Tibial nerve (tissue), 4 donors: ENCODE measurements at regions not wholly inside any gene's neighbourhood (a gene's known extent, or its start where the extent isn't known, plus 50 kb on each side); places are given as distances from the start of the nearest gene placed in this dataset.

Experiments used
- DNase-seq, 2 donors: peaks; one replicate each; pipeline ENCODE4 v3.0.0-alpha.2; 2019; ENCODE audit warnings: low spot score in 2 of 2
- H3K27ac ChIP-seq, 4 donors: fragments of 200-600 bp; sonication (generic) in 3 of 4; one replicate each; pipeline ENCODE4 v1.5.1; 2017 to 2019; ENCODE audit warnings: mild to moderate bottlenecking in 1 of 4
- H3K27me3 ChIP-seq, 2 donors: fragments of 200-600 bp; sonication (generic) in 1 of 2; one replicate each; pipeline versions ENCODE4 v1.5.1 to v1.6.0; 2017 to 2019
- H3K36me3 ChIP-seq, 3 donors: fragments of 200-600 bp; sonication (generic); one replicate each; pipeline ENCODE4 v1.5.1; 2018 to 2019
- H3K4me1 ChIP-seq, 4 donors: fragments of 200-600 bp; sonication (generic) in 3 of 4; one replicate each; pipeline ENCODE4 v1.5.1; 2017 to 2019
- H3K4me3 ChIP-seq, 4 donors: fragments of 200-600 bp; sonication (generic) in 3 of 4; one replicate each; pipeline ENCODE4 v1.5.1; 2017 to 2019; ENCODE audit warnings: mild to moderate bottlenecking in 1 of 4, moderate library complexity in 1 of 4
- H3K9me3 ChIP-seq, 4 donors: fragments of 200-600 bp; sonication (generic) in 3 of 4; one replicate each; pipeline ENCODE4 v1.5.1; 2017 to 2019
- EP300 ChIP-seq, 2 donors: sonication (generic); formaldehyde crosslinking; IDR thresholded peaks; one replicate each; pipeline ENCODE4 v1.6.1; 2017; ENCODE audit warnings: antibody characterized with exemption in 2 of 2, mild to moderate bottlenecking in 1 of 2
- POLR2A ChIP-seq, 2 donors: fragments of 450-650 bp; IDR thresholded peaks; one replicate each; pipeline ENCODE4 v1.6.1; 2017; ENCODE audit warnings: antibody characterized with exemption in 2 of 2, mild to moderate bottlenecking in 2 of 2, moderate library complexity in 2 of 2
- WGBS, 2 donors: methylation state at CpG; one replicate each; pipeline ENCODE4 v1.1.5; 2018; 5-methylcytosine and 5-hydroxymethylcytosine counted together
- TF ChIP-seq, protein P1 (sequence below), 5 experiments: fragments of 200-600 bp in 3 of 5; fragments of 450-650 bp in 2 of 5; sonication (generic) in 3 of 5; IDR thresholded peaks; one replicate each; pipeline ENCODE4 v1.5.1; 2016 to 2019; ENCODE audit warnings: antibody characterized with exemption in 5 of 5, mild to moderate bottlenecking in 3 of 5, moderate library complexity in 2 of 5

DNA sequence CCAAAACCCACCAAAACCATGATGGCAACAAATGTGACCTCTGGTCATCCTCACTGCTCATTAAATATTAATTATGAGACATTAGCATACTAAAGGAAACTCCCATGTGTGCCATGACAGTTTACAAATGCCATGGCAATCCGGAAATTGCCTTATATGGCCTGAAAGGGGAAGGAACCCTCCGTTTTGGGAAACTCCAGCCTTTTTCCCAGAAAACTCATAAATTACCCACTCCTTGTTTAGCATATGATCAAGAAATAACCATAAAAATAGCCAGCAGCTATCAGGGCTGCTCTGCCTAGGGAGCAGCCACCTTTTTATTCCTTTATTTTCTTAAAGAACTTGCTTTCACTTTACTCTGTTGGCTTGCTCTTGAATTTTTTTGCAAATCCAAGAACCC is 992.7 kb downstream of the NTRK3 start:
- Histone ChIP-seq H3K36me3 (no peaks in the 10 kb centered on the region), H3K27me3 (no peaks in the 10 kb centered on the region), H3K4me3 (no peak overlapping the region), H3K9me3 (peaks cover 0 to 3% (median 0%) of the 10 kb centered on the region in 4 donors), H3K4me1 (no peaks in the 10 kb centered on the region), H3K27ac (no peak overlapping the region)
- WGBS, 2 donors = 60 to 61% methylated on average over 2 of the region's 2 CpGs
- TF ChIP-seq POLR2A (IDR thresholded peaks at IDR 0.05) = no peak
- TF ChIP-seq, protein P1, sequence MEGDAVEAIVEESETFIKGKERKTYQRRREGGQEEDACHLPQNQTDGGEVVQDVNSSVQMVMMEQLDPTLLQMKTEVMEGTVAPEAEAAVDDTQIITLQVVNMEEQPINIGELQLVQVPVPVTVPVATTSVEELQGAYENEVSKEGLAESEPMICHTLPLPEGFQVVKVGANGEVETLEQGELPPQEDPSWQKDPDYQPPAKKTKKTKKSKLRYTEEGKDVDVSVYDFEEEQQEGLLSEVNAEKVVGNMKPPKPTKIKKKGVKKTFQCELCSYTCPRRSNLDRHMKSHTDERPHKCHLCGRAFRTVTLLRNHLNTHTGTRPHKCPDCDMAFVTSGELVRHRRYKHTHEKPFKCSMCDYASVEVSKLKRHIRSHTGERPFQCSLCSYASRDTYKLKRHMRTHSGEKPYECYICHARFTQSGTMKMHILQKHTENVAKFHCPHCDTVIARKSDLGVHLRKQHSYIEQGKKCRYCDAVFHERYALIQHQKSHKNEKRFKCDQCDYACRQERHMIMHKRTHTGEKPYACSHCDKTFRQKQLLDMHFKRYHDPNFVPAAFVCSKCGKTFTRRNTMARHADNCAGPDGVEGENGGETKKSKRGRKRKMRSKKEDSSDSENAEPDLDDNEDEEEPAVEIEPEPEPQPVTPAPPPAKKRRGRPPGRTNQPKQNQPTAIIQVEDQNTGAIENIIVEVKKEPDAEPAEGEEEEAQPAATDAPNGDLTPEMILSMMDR (IDR thresholded peaks at IDR 0.05) = no peak
- no peak for TF ChIP-seq EP300 (IDR thresholded peaks at IDR 0.05)
- DNase-seq = no peak

DNA sequence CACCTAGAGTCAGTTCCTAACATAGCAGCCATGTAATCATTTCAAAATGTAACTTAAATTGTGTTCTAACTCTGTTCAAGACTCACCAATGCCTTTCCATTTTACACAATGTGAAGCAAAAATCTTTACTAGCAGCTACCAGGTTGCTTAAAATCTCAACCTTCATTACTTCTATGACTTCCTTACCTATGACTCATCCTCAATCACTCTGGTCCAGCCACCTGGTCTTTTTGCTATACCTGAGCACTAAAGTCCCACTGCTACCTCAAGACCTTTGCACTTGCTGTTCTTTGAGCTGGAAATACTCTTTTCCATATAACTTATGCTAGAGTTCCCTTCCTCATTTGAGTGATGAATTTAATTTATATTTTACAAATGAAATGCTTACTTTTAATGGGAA is 993.2 kb downstream of the NTRK3 start:
- Histone ChIP-seq H3K27me3 (no peaks in the 10 kb centered on the region), H3K27ac (no peak overlapping the region), H3K9me3 (peaks cover 0 to 6% (median 0%) of the 10 kb centered on the region in 4 donors), H3K4me3 (no peak overlapping the region), H3K4me1 (no peaks in the 10 kb centered on the region), H3K36me3 (no peaks in the 10 kb centered on the region)
- DNase-seq = no peak
- no peak for TF ChIP-seq EP300 (IDR thresholded peaks at IDR 0.05)
- TF ChIP-seq, protein P1 (IDR thresholded peaks at IDR 0.05) = no peak
- TF ChIP-seq POLR2A (IDR thresholded peaks at IDR 0.05) = no peak

DNA sequence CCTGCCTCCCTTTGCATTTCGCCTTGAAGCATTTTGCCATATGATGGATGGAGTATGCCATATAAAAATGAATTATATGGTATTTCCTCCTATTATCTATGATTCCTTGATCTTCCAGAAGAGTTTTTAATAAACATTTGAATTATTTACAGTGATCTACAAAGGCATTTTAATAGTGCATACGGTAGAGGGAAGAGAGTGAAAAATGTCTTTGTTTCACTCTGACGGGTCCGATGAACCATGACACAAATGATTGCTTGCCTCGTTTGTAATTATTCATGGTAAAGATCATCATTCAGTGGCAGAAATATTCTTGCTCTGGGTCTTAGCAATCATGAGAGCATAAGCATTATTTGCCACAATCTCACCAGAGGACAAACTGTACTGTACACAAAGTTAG is 1010.9 kb downstream of the NTRK3 start:
- TF ChIP-seq EP300 (IDR thresholded peaks at IDR 0.05) (no peak), POLR2A (IDR thresholded peaks at IDR 0.05) (no peak)
- TF ChIP-seq, protein P1 (IDR thresholded peaks at IDR 0.05) = no peak
- WGBS, 2 donors = 69% methylated on average over 5 of the region's 5 CpGs
- no peaks in the 10 kb centered on the region for H3K36me3 ChIP-seq
- no peaks in the 10 kb centered on the region for H3K27me3 ChIP-seq
- H3K9me3 ChIP-seq = no peaks in the 10 kb centered on the region
- no peak overlapping the region for H3K27ac ChIP-seq
- H3K4me1 ChIP-seq = no peaks in the 10 kb centered on the region
- DNase-seq = no peak
- H3K4me3 ChIP-seq = no peak overlapping the region

- TF ChIP-seq EP300 (IDR thresholded peaks at IDR 0.05) = no peak
- no peak for TF ChIP-seq POLR2A (IDR thresholded peaks at IDR 0.05)
- TF ChIP-seq, protein P1 (IDR thresholded peaks at IDR 0.05) = no peak
- DNase-seq = no peak
- Histone ChIP-seq H3K36me3 (no peaks in the 10 kb centered on the region), H3K27me3 (no peaks in the 10 kb centered on the region), H3K9me3 (no peaks in the 10 kb centered on the region), H3K4me3 (no peak overlapping the region), H3K4me1 (no peaks in the 10 kb centered on the region), H3K27ac (no peak overlapping the region)
Measured at GRCh38 chr15:87243474-87243873, 1013.1 kb downstream of the NTRK3 start.

- Histone ChIP-seq H3K27ac (no peak overlapping the region), H3K9me3 (peaks cover 0 to 4% (median 0%) of the 10 kb centered on the region in 4 donors), H3K4me3 (no peak overlapping the region), H3K4me1 (no peaks in the 10 kb centered on the region), H3K36me3 (no peaks in the 10 kb centered on the region), H3K27me3 (no peaks in the 10 kb centered on the region)
- no peak for DNase-seq
- WGBS, 2 donors = 69 to 88% methylated on average over 3 of the region's 3 CpGs
- TF ChIP-seq EP300 (IDR thresholded peaks at IDR 0.05) = no peak
- TF ChIP-seq POLR2A (IDR thresholded peaks at IDR 0.05) = no peak
- TF ChIP-seq, protein P1 (IDR thresholded peaks at IDR 0.05) = no peak
Measured at GRCh38 chr15:87239582-87240230, 1016.8 kb downstream of the NTRK3 start.
